GM18511 (cell line): ENCODE measurements at regions not wholly inside any gene's neighbourhood (a gene's known extent, or its start where the extent isn't known, plus 50 kb on each side); places are given as distances from the start of the nearest gene placed in this dataset.
"Not testable (repeated sequence)": the region's sequence is repeated elsewhere in the genome, so short reads cannot be mapped to it uniquely, and the experiment has no call there.

ENCODE experiments used
- ATAC-seq: cut with Tn5 transposase; IDR thresholded peaks from one replicate; pipeline ENCODE4 v1.9.1; 2021; ENCODE audit warnings: mild to moderate bottlenecking, moderate library complexity; ENCODE audit not compliant: unreplicated experiment

GRCh38 chr12:11535127-11535526, 114.3 kb upstream of the ETV6 start:
- ATAC-seq: no peak

- ATAC-seq: no peak
These were observed 110.3 kb upstream of the ETV6 start for GRCh38 chr12:11539156-11539555.

- ATAC-seq: no peak
These were observed 109.3 kb upstream of the ETV6 start for GRCh38 chr12:11540156-11540555.

GRCh38 chr12:11540615-11541310, 108.7 kb upstream of the ETV6 start:
- ATAC-seq: no peak

- ATAC-seq: no peak
These were observed 106.9 kb upstream of the ETV6 start for GRCh38 chr12:11542599-11542998.

GRCh38 chr12:11543457-11544158, 105.9 kb upstream of the ETV6 start:
- no peak for ATAC-seq

GRCh38 chr12:11545484-11546330, 103.8 kb upstream of the ETV6 start:
- ATAC-seq: peak; percentile 89

- ATAC-seq: not testable (repeated sequence)
These were observed 102.7 kb upstream of the ETV6 start for GRCh38 chr12:11546582-11547270.

GRCh38 chr12:11547271-11547646, 102.2 kb upstream of the ETV6 start:
- not testable (repeated sequence) for ATAC-seq

- ATAC-seq: no peak
These were observed 100.4 kb upstream of the ETV6 start for GRCh38 chr12:11549119-11549518.

- ATAC-seq: peak; percentile 89
These were observed 95.5 kb upstream of the ETV6 start for GRCh38 chr12:11553871-11554533.

- ATAC-seq: no peak
These were observed 94.3 kb upstream of the ETV6 start for GRCh38 chr12:11555195-11555594.

- no peak for ATAC-seq
These were observed 93.5 kb upstream of the ETV6 start for GRCh38 chr12:11555743-11556625.

- no peak for ATAC-seq
These were observed 92.8 kb upstream of the ETV6 start for GRCh38 chr12:11556682-11557081.

- ATAC-seq: no peak
These were observed 89.7 kb upstream of the ETV6 start for GRCh38 chr12:11559626-11560340.

- no peak for ATAC-seq
These were observed 88.1 kb upstream of the ETV6 start for GRCh38 chr12:11561411-11561810.

- no peak for ATAC-seq
These were observed 85.4 kb upstream of the ETV6 start for GRCh38 chr12:11563785-11564739.
